ENCODE measurements at regions not wholly inside any gene's neighbourhood (a gene's known extent, or its start where the extent isn't known, plus 50 kb on each side); places are given as distances from the start of the nearest gene placed in this dataset.
"Not testable (repeated sequence)": the region's sequence is repeated elsewhere in the genome, so short reads cannot be mapped to it uniquely, and the experiment has no call there.

DNA sequence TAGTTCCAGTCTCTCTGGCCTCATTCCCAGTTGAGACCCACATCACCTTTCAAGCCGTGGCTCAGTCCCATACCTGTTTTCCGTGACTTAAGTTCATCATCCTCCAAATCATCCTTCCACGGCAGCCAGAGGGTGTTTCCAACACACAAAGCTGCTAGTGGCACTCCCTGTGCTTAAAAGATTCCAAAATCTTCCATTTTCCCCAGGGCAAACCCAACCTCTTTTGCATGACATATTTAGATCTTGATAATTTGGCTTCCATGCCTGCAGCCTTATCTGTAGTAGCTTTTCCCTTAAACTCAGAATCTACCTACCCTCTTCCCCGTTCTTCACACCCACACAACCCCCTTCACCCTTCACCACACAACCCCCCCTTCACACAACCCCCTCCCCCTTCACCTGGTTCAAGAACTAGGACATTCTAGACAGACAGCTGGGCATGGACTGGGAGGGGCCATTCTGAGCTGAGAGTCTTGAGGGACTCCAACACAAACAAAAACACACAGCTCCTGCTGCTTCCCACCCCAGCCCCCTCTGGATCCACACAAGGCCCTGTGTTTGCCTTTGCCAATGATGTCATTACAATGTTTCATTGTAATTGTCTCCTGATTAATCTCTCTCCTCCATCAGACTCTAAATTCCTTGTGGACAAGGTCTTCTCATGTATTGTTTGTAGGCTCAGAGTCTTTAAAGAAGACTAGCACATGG lies 268.2 kb downstream of the SH3GL2 start:
- no peak for DNase-seq (ENCODE audit: low spot score)

GRCh38 chr9:17847908-17848307 lies 269.0 kb downstream of the SH3GL2 start:
- DNase-seq (ENCODE audit: low spot score) = no peak

- no peak for DNase-seq (ENCODE audit: low spot score)
Measured at GRCh38 chr9:17852108-17852507, 273.2 kb downstream of the SH3GL2 start.

DNA sequence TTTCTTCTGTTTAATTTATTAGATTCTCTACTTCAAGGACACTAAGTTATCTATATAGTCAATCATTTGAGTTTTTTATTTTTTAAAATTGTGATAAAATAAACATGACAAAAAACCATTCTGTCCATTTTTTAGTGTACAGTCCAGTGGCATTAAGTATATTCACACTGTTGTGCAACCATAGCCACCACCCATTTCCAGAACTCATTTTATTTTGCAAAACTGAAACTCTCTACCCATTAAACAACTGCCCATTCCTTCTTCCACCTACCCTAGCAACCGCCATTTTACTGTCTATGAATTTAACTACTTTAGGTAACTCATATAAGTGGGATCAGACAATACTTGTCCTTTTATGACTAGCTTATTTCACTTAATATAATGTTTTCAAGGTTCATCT lies 275.6 kb downstream of the SH3GL2 start:
- DNase-seq (ENCODE audit: low spot score) = no peak

- DNase-seq (ENCODE audit: low spot score) = no peak
Measured at GRCh38 chr9:17856995-17857394, 278.1 kb downstream of the SH3GL2 start.

- DNase-seq (ENCODE audit: low spot score) = no peak
Measured at GRCh38 chr9:17859228-17859627, 280.4 kb downstream of the SH3GL2 start.

DNA sequence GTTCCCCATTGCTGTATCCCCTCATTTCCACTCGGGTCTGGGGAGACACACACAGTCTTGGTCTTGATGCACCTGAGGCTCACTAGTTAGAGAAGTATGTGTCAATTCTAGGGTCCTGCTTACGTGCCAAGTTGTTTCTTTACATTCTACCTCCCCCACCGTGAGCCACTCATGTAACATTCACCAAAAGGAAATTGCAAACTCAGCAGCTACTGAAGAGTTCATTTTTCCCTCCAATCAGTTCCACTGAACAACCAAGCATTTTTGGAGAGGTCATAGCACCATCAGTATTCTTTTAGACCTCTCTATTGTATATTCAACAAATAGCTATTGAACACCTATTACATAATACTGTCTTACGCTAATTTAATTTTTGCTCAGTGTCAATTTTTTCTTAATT lies 281.1 kb downstream of the SH3GL2 start:
- no peak for DNase-seq (ENCODE audit: low spot score)

- no peak for DNase-seq (ENCODE audit: low spot score)
Measured at GRCh38 chr9:17862101-17862500, 283.2 kb downstream of the SH3GL2 start.

DNA sequence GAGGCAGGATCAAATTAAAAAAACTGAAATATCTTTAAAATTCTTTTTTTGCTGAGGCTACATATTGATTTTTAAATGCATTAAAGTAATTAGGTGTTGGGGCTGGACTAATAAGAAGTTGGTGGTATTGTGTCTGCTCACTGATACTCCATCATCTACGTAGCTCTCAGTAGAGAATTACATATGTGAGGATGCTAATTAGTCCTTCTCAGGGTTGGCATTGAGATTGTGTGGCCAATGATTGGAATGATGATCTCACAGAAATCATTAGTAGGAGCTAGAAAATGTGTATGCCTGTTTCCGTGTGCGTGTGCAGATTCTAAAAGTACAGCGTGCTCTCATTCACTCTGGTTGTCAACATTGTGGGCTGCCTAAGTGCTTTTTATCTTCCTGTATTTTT lies 283.8 kb downstream of the SH3GL2 start:
- no peak for DNase-seq (ENCODE audit: low spot score)

GRCh38 chr9:17863213-17863883 lies 284.5 kb downstream of the SH3GL2 start:
- no peak for DNase-seq (ENCODE audit: low spot score)

DNA sequence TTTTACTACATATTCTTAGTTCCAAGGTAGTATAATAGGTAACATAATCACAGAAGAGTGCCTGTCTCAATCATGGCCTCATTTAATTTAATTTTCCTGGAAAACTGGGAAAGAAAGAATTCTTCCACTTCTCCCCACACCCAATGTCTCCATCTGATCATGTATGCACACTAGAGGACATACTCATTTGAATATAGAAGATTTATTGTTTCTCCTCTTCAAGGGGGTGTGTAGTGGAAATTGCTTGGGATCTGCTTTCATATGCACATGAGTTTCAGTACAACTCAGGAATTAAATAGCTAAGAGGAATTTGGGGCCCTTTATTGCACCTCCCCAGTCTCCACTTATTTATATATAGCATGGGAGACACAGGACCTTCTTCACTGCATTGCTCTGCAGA lies 285.1 kb downstream of the SH3GL2 start:
- no peak for DNase-seq (ENCODE audit: low spot score)

GRCh38 chr9:17864951-17865350 lies 286.1 kb downstream of the SH3GL2 start:
- no peak for DNase-seq (ENCODE audit: low spot score)

GRCh38 chr9:17865881-17866280 lies 287.0 kb downstream of the SH3GL2 start:
- DNase-seq (ENCODE audit: low spot score) = no peak

DNA sequence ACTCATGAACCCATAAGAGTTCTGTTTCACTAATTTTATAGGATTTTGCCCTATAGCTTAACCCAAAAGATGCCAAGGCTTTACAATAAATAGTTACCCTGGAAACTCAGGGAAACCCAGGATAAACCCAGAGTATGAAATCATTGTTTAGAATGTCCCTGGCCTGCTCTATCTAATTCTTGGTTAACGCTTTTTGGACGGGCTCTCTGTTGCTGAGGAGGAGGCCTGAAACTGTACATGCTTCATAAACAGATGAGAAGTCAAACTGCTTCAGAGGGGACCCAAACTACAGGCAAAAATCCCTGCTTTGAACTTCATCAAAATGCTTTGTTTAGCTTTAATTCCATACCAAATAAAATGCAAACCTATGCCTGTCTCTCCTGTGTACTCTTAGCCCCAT lies 291.9 kb downstream of the SH3GL2 start:
- no peak for DNase-seq (ENCODE audit: low spot score)

- no peak for DNase-seq (ENCODE audit: low spot score)
Measured at GRCh38 chr9:17871213-17871890, 292.5 kb downstream of the SH3GL2 start.

- DNase-seq (ENCODE audit: low spot score) = no peak
Measured at GRCh38 chr9:17875886-17876285, 297.0 kb downstream of the SH3GL2 start.

DNA sequence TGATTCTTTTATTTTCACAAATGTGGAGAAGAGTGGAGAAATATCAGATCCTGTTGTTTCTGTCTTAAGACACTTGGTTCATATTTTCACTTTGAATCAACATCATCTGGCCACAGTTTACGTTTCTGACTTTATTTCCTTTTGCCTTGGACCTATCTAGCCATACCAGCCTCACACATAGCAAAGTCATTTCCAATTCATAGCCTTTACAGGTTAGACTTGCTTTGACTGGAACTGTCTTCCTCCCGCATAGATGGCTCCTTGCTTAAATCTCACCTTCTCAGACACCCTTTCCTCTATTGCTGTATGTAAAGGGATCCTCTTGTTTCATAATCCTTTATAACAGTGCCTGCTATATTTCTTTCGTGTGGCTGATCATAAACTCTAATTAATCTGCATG lies 297.8 kb downstream of the SH3GL2 start:
- no peak for DNase-seq (ENCODE audit: low spot score)

DNA sequence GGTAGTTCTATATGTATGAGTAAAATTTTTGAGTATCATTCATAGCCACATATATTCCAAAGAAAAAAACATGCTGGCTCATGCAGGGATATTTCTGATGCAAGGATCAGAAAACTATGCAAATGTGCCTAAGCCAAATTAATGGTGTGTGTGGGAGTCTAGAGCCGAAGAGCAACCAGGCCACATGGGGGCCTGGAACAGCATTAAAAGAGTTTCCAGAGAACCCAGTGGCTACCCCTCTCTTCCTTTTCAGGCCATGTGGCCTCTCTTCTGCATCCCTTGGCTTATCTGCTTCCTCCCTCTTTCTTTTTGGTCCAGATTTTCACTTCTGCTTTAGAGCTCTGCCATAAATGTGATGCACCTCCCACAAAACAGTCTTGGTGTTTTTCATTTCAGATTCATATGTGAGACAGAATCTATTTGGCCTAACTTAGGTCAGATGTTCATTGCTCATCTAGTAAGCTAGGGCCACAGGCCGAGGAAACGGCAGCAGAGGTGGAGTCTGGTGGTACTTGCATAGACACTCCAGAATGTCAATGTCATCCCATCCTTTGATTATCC lies 300.0 kb downstream of the SH3GL2 start:
- DNase-seq (ENCODE audit: low spot score) = no peak

GRCh38 chr9:17881371-17881770 lies 302.5 kb downstream of the SH3GL2 start:
- no peak for DNase-seq (ENCODE audit: low spot score)

- DNase-seq (ENCODE audit: low spot score) = no peak
Measured at GRCh38 chr9:17882688-17883594, 304.1 kb downstream of the SH3GL2 start.

- DNase-seq (ENCODE audit: low spot score) = no peak
Measured at GRCh38 chr9:17888066-17888465, 309.2 kb downstream of the SH3GL2 start.

DNA sequence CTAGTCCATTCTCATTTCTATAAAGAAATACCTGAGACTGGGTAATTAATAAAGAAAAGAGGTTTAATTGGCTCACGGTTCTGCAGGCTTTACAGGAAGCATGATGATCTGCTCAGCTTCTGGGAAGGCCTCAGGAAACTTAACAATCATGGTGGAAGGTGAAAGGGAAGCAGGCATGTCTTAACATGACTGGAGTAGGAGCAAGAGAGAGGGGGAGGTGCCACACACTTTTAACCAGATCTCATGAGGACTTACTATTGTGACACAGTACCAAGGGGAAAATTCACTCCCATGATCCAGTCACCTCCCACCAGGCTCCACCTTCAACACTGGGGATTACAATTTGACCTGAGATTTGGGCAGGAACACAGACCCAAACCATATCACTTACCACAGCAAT lies 310.1 kb downstream of the SH3GL2 start:
- not testable (repeated sequence) for DNase-seq (ENCODE audit: low spot score)
